HCT116 (cell line): ENCODE measurements at regions not wholly inside any gene's neighbourhood (a gene's known extent, or its start where the extent isn't known, plus 50 kb on each side); places are given as distances from the start of the nearest gene placed in this dataset.
"Not testable (repeated sequence)": the region's sequence is repeated elsewhere in the genome, so short reads cannot be mapped to it uniquely, and the experiment has no call there.

Experiments used
- ATAC-seq: fragments of 200-7000 bp; cut with Tn5 transposase; 2 replicates; pipeline ENCODE4 v1.9.1; 2020; ENCODE audit warnings: mild to moderate bottlenecking, moderate library complexity
- BruUV-seq: library from RNA; stranded (reverse); fragments of 400-500 nt; replicated peaks from 2 replicates; lab custom pipeline; 2021; lab: Mats Ljungman, UMichigan
- CTCF ChIA-PET: fragments of 300-600 bp; sonication (Branson Sonifier 250); formaldehyde crosslinking; loops from one replicate; lab custom pipeline; 2021; ENCODE audit warnings: antibody characterized with exemption; lab: Charles Lee
- POLR2A ChIA-PET: fragments of 300-600, 350-600 bp; sonication (Branson Sonifier 250); formaldehyde crosslinking; loops from one replicate; lab custom pipeline; 2021; ENCODE audit warnings: antibody characterized with exemption; lab: Charles Lee
- RAD21 ChIA-PET, 2 experiments: fragments of 300-600 bp; sonication (Branson Sonifier 250); formaldehyde crosslinking; loops; one replicate each; lab custom pipeline; 2023; ENCODE audit warnings: low total read pairs in 2 of 2; ENCODE audit not compliant: uncharacterized antibody in 2 of 2, unreplicated experiment in 2 of 2, low non-redundant PET in 1 of 2; lab: Charles Lee
- DNase-seq: peaks from one replicate; pipeline ENCODE4 v3.0.0-alpha.2; 2010; ENCODE audit warnings: low read depth, low spot score
- H2AFZ ChIP-seq: fragments of 200-600 bp; shearing (Covaris generic), sonication (generic); 2 replicates; pipeline ENCODE4 v1.6.1; 2017; ENCODE audit warnings: low read depth, mixed run types, mixed read lengths, antibody characterized with exemption, low read length; ENCODE audit not compliant: poor library complexity, severe bottlenecking
- H3K27ac ChIP-seq: 2 replicates; pipeline ENCODE4 v1.5.1; 2012; ENCODE audit warnings: low read depth, low read length
- H3K27me3 ChIP-seq: fragments of 200-600 bp; sonication (generic); 2 replicates; pipeline ENCODE4 v1.6.1; 2016; ENCODE audit warnings: mixed run types, low read length, mixed read lengths; ENCODE audit not compliant: insufficient read depth
- H3K36me3 ChIP-seq, 2 experiments: fragments of 200-500 bp in 1 of 2; fragments of 200-600 bp in 1 of 2; sonication (Bioruptor generic) in 1 of 2; sonication (generic) in 1 of 2; 2 replicates each; pipeline versions ENCODE4 v1.5.1 to v1.6.1; 2014 to 2016; ENCODE audit warnings: low read length in 2 of 2, inconsistent platforms in 1 of 2, mixed read lengths in 1 of 2, mixed run types in 1 of 2; ENCODE audit not compliant: insufficient read depth in 2 of 2, control insufficient read depth in 1 of 2
- H3K4me1 ChIP-seq, 2 experiments: fragments of 200-600 bp in 1 of 2; sonication (generic) in 1 of 2; 2 replicates each; pipeline versions ENCODE4 v1.5.1 to v1.6.1; 2012 to 2017; ENCODE audit warnings: low read length in 2 of 2, inconsistent platforms in 1 of 2, mild to moderate bottlenecking in 1 of 2, mixed read lengths in 1 of 2, mixed run types in 1 of 2, moderate library complexity in 1 of 2; ENCODE audit not compliant: insufficient read depth in 2 of 2, control insufficient read depth in 1 of 2
- H3K4me2 ChIP-seq: fragments of 200-600 bp; sonication (generic); 2 replicates; pipeline ENCODE4 v1.6.1; 2017; ENCODE audit warnings: mixed run types, low read length, mixed read lengths
- H3K4me3 ChIP-seq, 2 experiments: fragments of 200-600 bp in 1 of 2; sonication (generic) in 1 of 2; replicated peaks in 1 of 2; 2 replicates each; pipeline ENCODE4 v1.5.1; 2011 to 2016; ENCODE audit warnings: low read length in 2 of 2, control low read depth in 1 of 2, low read depth in 1 of 2, mild to moderate bottlenecking in 1 of 2, mixed read lengths in 1 of 2, mixed run types in 1 of 2
- H3K79me2 ChIP-seq: fragments of 200-600 bp; sonication (generic); 2 replicates; pipeline ENCODE4 v1.6.1; 2017; ENCODE audit warnings: mild to moderate bottlenecking, mixed run types, low read length, moderate library complexity, mixed read lengths; ENCODE audit not compliant: insufficient read depth
- H3K9ac ChIP-seq: fragments of 200-600 bp; sonication (generic); 2 replicates; pipeline ENCODE4 v1.6.1; 2016; ENCODE audit warnings: low read length, mixed read lengths
- H3K9me2 ChIP-seq: fragments of 200-600 bp; sonication (generic), shearing (Covaris generic); 2 replicates; pipeline ENCODE4 v1.6.1; 2017; ENCODE audit warnings: mixed run types, mild to moderate bottlenecking, moderate library complexity; ENCODE audit not compliant: insufficient read depth
- H3K9me3 ChIP-seq, 2 experiments: fragments of 200-500 bp in 1 of 2; fragments of 200-600 bp in 1 of 2; sonication (Bioruptor generic) in 1 of 2; sonication (generic) in 1 of 2; 2 replicates each; pipeline ENCODE4 v1.6.1; 2014 to 2017; ENCODE audit warnings: low read length in 2 of 2, mixed read lengths in 2 of 2, inconsistent platforms in 1 of 2, low read depth in 1 of 2, mild to moderate bottlenecking in 1 of 2, mixed run types in 1 of 2, moderate library complexity in 1 of 2; ENCODE audit not compliant: control insufficient read depth in 1 of 2, insufficient read depth in 1 of 2
- H4K20me1 ChIP-seq: fragments of 200-600 bp; sonication (generic), shearing (Covaris generic); 2 replicates; pipeline ENCODE4 v1.6.1; 2017; ENCODE audit warnings: mixed run types, mild to moderate bottlenecking, moderate library complexity; ENCODE audit not compliant: insufficient read depth
- intact Hi-C: fragments of 100-400 bp; cut with micrococcal nuclease; formaldehyde crosslinking; loops from 2 replicates; pipeline ENCODE4 v1.10.0; 2022

DNA sequence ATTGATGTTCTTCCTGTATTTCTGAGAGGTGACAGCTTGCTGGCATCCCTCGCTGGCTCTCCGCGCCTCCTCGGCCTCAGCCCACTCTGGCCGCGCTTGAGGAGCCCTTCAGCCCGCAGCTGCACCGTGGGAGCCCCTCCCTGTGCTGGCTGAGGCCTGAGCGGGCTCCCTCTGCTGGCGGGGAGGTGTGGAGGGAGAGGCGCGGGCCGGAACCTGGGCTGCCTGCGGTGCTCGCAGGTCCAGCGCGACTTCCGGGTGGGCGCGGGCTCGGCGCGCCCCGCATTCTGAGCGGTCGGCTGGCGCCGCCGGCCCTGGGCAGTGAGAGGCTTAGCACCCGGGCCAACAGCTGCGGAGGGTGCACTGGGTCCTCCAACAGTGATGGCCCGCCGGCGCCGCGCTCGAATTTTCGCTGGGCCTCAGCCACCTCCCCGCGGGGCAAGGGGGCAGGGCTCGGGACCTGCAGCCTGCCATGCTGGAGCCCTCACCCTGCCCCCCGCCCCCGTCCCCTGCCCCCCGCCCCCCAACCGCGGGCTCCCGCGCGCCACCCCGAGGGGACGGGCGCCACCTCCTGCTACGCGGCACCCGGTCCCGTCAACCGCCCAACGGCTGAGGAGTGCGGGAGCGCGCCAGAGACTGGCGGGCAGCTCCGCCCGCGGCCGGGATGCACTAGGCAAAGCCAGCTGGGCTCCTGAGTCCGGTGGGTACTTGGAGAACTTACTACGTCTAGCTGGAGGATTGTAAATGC is 1353.4 kb upstream of the CDH18 start:
- H3K9ac ChIP-seq, RAD21 ChIA-PET, H4K20me1 ChIP-seq, BruUV-seq, H2AFZ ChIP-seq, H3K4me2 ChIP-seq, H3K27ac ChIP-seq, H3K4me1 ChIP-seq, H3K36me3 ChIP-seq, H3K4me3 ChIP-seq, DNase-seq, POLR2A ChIA-PET, H3K9me2 ChIP-seq, H3K27me3 ChIP-seq, H3K9me3 ChIP-seq, intact Hi-C loops, H3K79me2 ChIP-seq, CTCF ChIA-PET, ATAC-seq: not testable (repeated sequence)

DNA sequence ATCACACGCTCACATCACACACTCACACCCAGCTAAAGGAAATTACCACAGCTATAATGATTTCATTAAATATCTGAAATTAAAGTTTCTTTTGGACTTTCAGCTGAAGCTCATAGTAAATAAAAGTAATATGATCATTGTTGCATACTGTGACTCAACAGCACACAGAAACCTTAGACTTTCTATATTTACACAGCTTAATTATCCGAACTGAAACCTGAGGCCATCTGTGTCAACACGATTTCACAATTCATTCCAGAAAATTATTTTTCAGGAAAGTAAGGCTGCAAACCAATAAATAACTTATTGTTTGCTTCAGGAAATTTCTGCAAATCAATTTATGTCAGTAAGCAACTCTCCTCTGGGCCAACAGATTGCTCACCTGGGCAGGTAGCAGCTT is 1352.2 kb upstream of the CDH18 start:
- CTCF ChIA-PET, H3K79me2 ChIP-seq, ATAC-seq, H3K9ac ChIP-seq, H3K9me2 ChIP-seq, DNase-seq, H3K9me3 ChIP-seq, H3K27me3 ChIP-seq, H3K4me2 ChIP-seq, H3K27ac ChIP-seq, POLR2A ChIA-PET, H4K20me1 ChIP-seq, intact Hi-C loops, H2AFZ ChIP-seq, BruUV-seq, H3K4me1 ChIP-seq, H3K4me3 ChIP-seq, RAD21 ChIA-PET, H3K36me3 ChIP-seq: not testable (repeated sequence)

DNA sequence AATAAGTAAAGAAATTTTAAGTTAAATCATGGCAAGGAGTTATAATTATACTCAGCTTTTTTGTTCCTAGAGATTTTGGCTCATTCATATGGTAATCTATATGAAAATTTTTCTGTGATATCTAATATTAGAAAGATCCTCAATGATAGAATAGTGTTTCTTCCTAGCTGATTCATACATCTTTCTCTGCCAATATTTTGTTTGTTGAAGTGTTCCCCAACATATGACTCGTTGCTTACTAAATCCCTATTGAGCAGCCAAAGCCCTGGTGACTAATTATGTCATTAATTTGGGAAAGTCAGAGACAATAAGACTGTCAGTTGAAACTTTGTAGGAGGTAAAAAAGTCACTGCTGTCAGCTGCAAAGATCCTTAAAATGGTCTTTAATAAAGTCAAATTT is 1348.5 kb upstream of the CDH18 start:
- H3K9me3 ChIP-seq, H4K20me1 ChIP-seq, BruUV-seq, H3K27me3 ChIP-seq, RAD21 ChIA-PET, H3K9ac ChIP-seq, ATAC-seq, H3K4me3 ChIP-seq, H2AFZ ChIP-seq, intact Hi-C loops, H3K79me2 ChIP-seq, H3K9me2 ChIP-seq, DNase-seq, H3K4me2 ChIP-seq, CTCF ChIA-PET, POLR2A ChIA-PET, H3K27ac ChIP-seq, H3K36me3 ChIP-seq, H3K4me1 ChIP-seq: not testable (repeated sequence)

DNA sequence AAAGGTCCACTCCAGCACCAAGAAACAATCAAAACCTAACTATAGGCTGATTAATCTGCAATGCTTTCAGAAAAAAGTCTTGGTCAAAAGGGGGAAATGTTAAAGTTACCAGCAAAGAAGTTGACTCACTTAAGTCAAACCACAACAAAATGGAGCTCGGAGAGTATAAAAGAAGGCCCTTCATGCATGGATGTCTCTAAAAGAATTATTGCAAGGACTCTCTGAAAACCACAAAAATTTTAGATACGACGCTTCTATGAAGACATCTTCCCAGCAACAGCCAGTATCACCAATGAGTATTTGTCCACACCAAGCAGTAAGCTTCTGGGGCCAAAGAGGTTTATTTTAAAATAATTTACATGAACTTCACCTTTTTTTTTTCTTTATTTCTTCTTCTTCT is 1327.4 kb upstream of the CDH18 start:
- H3K9me2 ChIP-seq, H3K9me3 ChIP-seq, H3K27me3 ChIP-seq, POLR2A ChIA-PET, intact Hi-C loops, H3K4me1 ChIP-seq, RAD21 ChIA-PET, H3K36me3 ChIP-seq, CTCF ChIA-PET, ATAC-seq, BruUV-seq, H2AFZ ChIP-seq, DNase-seq, H3K27ac ChIP-seq, H3K79me2 ChIP-seq, H3K4me3 ChIP-seq, H3K9ac ChIP-seq, H4K20me1 ChIP-seq, H3K4me2 ChIP-seq: not testable (repeated sequence)
